Activated CD8-positive, alpha-beta memory T cell treated with anti-CD3 and anti-CD28 coated beads for 1 hour (primary cell): ENCODE measurements at regions not wholly inside any gene's neighbourhood (a gene's known extent, or its start where the extent isn't known, plus 50 kb on each side); places are given as distances from the start of the nearest gene placed in this dataset.

Source experiments
- DNase-seq, 2 donors: peaks; one replicate each; pipeline ENCODE4 v3.0.0-alpha.2; 2020; ENCODE audit warnings: low read depth in 1 of 2; ENCODE audit errors: extremely low read depth in 1 of 2

GRCh38 chr2:204042401-204042800 lies 105.8 kb downstream of the ICOS start:
- DNase-seq: no peak

- no peak for DNase-seq
Observed at GRCh38 chr2:204046145-204046544, 109.6 kb downstream of the ICOS start.

- DNase-seq: no peak
Observed at GRCh38 chr2:204049635-204050034, 113.1 kb downstream of the ICOS start.

- DNase-seq: no peak
Observed at GRCh38 chr2:204050681-204051080, 114.1 kb downstream of the ICOS start.

GRCh38 chr2:204051476-204051875 lies 114.9 kb downstream of the ICOS start:
- no peak for DNase-seq

- no peak for DNase-seq
Observed at GRCh38 chr2:204051984-204052556, 115.5 kb downstream of the ICOS start.

- no peak for DNase-seq
Observed at GRCh38 chr2:204059016-204059415, 122.5 kb downstream of the ICOS start.

- DNase-seq: no peak
Observed at GRCh38 chr2:204060841-204061240, 124.3 kb downstream of the ICOS start.

- DNase-seq: no peak
Observed at GRCh38 chr2:204061241-204061640, 124.7 kb downstream of the ICOS start.

GRCh38 chr2:204064119-204064518 lies 127.6 kb downstream of the ICOS start:
- no peak for DNase-seq

GRCh38 chr2:204065566-204065965 lies 129.0 kb downstream of the ICOS start:
- no peak for DNase-seq

- no peak for DNase-seq
Observed at GRCh38 chr2:204066051-204066450, 129.5 kb downstream of the ICOS start.

- DNase-seq: no peak
Observed at GRCh38 chr2:204069804-204070203, 133.2 kb downstream of the ICOS start.

- DNase-seq: peak; percentile 10 to 13
Observed at GRCh38 chr2:204072443-204073324, 136.1 kb downstream of the ICOS start.

- no peak for DNase-seq
Observed at GRCh38 chr2:204074456-204074855, 137.9 kb downstream of the ICOS start.

GRCh38 chr2:204078003-204078698 lies 141.6 kb downstream of the ICOS start:
- no peak for DNase-seq

- no peak for DNase-seq
Observed at GRCh38 chr2:204081487-204082425, 145.2 kb downstream of the ICOS start.

- DNase-seq: no peak
Observed at GRCh38 chr2:204086167-204086566, 149.6 kb downstream of the ICOS start.

GRCh38 chr2:204089105-204089504 lies 152.5 kb downstream of the ICOS start:
- no peak for DNase-seq

- DNase-seq: no peak
Observed at GRCh38 chr2:204089574-204089973, 153.0 kb downstream of the ICOS start.

- DNase-seq: no peak
Observed at GRCh38 chr2:204090021-204090420, 153.5 kb downstream of the ICOS start.
